ENCODE measurements at regions not wholly inside any gene's neighbourhood (a gene's known extent, or its start where the extent isn't known, plus 50 kb on each side); places are given as distances from the start of the nearest gene placed in this dataset.

GRCh38 chr1:90783181-90783580, 66.1 kb upstream of the BARHL2 start:
- no peak for TF ChIP-seq EZH2phosphoT487 (IDR thresholded peaks at IDR 0.05; ENCODE audit: borderline replicate concordance, low read length)
- TF ChIP-seq, protein P1, sequence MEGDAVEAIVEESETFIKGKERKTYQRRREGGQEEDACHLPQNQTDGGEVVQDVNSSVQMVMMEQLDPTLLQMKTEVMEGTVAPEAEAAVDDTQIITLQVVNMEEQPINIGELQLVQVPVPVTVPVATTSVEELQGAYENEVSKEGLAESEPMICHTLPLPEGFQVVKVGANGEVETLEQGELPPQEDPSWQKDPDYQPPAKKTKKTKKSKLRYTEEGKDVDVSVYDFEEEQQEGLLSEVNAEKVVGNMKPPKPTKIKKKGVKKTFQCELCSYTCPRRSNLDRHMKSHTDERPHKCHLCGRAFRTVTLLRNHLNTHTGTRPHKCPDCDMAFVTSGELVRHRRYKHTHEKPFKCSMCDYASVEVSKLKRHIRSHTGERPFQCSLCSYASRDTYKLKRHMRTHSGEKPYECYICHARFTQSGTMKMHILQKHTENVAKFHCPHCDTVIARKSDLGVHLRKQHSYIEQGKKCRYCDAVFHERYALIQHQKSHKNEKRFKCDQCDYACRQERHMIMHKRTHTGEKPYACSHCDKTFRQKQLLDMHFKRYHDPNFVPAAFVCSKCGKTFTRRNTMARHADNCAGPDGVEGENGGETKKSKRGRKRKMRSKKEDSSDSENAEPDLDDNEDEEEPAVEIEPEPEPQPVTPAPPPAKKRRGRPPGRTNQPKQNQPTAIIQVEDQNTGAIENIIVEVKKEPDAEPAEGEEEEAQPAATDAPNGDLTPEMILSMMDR (conservative IDR thresholded peaks at IDR 0.05; ENCODE audit: low read depth, low read length) = no peak
- TF ChIP-seq EZH2 (IDR thresholded peaks at IDR 0.05; ENCODE audit: low read length, unreplicated experiment) = no peak
